ENCODE measurements at regions not wholly inside any gene's neighbourhood (a gene's known extent, or its start where the extent isn't known, plus 50 kb on each side); places are given as distances from the start of the nearest gene placed in this dataset.

DNA sequence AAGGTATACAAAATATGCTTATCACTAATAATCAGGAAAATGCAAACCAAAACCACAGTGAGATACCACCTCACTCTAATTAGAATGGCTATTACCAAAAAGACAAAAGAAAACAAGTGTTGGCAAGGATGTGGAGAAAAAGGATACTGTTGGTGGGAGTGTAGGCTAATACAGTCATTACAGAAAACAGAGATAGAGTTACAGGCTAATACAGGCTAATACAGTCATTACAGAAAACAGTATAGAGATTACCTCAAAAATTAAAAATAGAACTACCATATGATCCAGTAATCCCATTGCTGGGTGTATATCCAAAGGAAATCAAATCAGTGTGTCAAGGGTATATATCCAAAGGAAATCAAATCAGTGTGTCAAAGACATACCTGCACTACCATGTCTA lies 238.4 kb downstream of the PLPP3 start:
- DNase-seq, result no peak

DNA sequence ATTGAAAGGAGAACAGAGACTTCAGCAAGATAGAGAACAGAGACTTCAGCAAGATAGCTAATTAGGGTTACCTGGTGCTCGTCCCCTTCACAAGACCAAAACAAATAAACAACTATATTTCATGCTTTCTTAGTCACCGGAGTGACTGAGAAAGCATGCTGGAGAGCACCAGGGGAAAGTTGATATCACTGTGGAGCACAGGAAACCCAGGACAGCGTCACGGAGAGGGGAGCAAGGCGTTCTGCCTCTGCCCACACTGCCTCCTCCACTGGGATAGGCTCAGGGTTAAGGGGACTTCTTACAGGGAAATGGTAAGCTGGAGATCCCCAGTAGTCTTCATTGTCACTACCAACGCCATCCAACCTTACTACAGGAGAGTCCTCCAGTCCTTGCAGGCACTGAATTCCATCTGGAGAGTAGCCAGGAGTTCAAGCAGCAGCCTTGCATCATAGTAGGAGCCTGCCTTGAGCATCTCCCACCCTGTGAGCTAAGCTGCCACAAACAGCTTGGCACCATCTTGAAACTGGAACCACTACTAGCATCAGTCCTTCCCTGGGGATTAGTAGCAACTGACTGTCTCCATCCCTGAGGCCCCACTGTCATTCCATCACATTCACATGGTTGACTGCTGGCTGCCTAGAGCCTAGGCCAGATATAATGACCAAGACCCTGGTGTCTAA lies 239.4 kb downstream of the PLPP3 start:
- DNase-seq, result no peak

DNA sequence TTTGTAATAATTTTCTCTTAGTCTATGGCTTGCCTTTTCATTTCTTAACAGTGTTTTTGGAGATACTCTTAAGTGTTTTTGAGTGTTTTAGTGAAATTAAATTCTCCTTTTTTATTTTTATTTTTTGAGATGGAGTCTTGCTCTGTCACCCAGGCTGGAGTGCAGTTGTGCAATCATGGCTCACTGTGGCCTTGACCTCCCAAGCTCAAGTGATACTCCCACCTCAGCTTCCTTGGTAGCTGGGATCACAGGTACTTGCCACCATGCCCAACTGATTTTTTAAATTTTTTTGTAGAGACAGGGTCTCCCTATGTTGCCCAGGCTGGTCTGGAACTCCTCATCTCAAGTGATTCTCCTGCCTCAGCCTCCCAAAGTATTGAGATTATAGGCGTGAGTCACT lies 240.3 kb downstream of the PLPP3 start:
- no peak for DNase-seq

DNA sequence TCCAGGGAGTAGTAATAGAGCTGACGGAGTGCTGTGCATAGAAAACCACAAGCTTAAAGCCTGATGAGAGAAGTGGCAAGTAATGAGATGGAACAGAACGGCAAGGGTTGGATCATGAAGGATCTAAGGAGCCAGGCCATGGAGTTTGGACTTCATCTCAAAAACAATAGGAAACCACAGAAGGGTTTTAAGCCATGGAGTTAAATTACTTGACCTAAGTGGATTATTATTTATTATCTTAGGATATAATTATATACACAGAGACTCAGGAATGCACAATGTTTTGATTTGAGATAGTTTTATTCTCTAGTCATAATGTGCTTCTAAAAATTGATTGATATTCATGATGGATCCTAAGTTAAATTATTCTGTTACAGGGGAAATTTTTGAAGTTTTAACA lies 242.4 kb downstream of the PLPP3 start:
- no peak for DNase-seq

DNA sequence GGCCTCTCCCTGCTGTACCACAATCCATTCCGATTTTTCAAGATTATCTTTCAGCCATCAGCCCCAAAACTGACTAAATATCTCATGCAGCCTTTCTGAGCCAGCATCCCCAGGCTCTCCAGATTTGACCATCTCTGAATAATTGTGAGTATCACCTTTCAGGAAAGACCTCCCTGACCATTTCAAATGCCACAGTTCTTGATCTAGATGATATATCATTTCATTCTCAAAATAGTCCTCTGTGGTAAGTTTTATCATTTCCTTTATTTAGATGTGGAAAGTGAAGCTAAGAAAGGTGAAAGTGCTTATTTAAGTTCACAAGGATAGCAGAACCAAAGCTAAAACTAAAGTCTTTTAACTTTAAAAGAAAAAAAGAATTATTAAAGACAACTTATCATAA lies 244.0 kb downstream of the PLPP3 start:
- no peak for DNase-seq

DNA sequence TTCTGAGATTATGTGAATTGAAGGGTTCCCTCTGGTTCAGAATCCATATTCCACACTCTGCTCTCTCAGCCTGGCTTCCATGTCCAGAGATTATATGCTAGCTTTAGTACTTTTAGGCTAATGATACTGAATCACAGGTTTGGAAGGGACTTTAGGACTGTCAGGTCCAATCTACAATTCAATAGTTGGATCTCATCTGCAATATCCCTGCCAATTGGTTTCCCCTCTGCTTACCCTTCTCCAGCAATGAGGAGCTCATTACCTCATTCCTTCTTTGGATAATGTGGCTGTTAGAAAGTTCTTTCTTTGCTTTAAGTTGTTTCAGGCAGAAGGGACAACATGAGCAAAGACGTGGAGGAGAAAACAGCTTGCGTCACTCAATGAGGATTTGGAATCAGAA lies 245.3 kb downstream of the PLPP3 start:
- DNase-seq, result no peak

DNA sequence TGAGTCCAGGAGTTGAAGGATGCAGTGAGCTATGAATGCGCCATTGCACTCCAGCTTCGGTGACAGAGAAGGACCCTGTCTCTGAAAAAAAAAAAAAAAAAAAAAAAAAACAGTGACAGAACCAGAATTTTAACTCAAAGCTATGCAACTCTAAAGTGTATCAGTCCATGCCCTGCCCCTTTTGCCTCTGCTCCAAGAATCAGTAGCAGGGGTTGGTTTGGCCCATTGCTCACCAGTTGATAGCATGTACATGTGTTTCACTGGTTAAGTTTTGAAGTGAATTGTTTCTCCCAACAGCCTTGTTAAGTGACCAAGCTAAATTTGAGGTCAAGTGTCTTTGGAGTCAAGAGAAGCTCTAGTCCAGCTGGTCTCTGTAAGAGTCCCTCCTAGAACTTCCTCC lies 245.9 kb downstream of the PLPP3 start:
- DNase-seq, result no peak

DNA sequence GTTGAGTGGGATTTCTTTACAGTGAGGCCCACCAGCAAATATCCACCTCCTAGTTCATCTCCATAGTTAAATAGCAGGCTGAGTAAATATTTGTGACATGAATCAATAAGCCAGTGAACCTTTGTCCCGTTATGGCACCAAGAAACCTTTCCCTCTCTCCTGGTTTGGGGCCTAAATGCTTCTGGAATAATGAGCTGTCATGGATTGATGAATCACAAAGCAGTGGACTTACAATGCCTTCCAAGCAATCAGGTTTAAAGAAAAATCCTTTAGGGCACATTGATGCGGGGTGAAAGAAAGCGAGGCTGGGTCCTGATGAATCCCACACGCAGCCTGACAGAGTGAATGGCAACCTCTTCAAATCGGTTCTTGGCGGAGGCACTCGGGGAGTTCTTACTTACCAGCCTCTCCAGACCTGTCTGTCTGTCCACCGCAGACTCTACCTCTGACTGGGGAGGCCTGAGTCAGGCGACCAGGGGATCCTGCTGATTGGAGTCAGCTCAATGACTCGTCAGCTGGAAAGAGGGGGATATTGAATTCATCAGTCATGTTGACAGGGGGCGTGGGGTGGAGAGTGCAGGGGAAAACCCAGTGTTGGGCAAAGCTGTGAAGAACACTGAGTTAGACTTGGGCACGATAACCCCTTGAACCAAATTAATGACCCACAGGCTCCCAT lies 247.3 kb downstream of the PLPP3 start:
- DNase-seq, result peak; percentile 64

DNA sequence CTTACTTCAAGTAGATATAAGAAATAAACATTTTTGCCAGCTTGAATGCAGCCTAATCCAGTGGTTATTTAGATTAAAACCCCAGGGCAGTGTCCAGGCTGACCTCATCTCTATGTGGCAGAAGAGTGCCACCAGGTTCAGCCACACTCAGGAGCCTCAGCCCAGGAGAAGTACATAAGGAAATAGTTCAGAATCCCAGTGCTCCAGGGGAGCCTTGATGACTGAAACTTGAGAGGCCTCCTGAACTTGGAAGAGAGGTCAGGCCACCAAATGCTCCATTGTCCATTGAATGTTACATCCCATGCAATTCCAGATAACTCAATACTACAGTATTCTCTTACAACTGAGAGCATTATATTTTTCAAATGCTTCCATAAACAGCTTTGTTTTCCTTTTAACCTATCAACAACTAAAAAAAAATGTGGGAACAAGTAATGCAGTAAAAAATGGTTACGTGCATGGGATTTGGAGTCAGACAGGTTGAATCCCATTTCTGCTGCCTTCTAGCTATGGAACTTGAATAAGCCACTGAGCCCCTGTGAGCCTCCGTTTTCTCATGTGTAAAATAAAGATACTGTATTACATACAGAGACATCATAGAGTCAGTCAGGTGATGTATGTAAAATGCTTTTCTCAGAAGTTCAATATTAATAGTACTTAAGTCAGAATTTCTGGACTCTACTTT lies 248.0 kb downstream of the PLPP3 start:
- DNase-seq, result peak; percentile 12

DNA sequence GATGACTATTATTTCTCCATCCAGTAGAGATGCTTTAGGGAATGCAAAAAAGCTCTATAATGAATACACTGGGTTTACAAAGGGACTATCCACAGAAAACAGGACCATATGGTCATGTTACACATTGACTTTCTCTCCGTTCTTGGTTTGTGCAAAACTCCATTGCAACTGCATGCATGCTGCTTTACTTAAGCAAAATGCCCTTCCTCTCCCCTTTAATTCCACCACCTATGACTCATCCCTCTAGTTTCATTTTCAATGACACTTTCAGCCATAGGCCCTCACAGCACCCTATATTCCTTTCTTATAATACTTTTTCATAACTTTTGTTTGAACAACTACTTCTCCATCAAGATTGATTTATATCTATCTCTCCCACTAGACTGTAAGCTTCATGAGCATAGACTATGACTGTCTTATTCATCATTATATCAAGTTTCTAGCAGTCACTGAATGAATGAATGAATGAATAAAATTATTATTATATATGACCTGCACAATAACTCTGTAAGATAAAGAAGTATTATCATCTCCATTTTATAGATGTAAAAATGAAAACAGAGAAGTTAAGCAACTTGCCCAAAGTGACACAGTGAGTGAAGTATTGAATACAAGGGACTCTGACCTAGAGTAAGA lies 248.9 kb downstream of the PLPP3 start:
- no peak for DNase-seq

DNA sequence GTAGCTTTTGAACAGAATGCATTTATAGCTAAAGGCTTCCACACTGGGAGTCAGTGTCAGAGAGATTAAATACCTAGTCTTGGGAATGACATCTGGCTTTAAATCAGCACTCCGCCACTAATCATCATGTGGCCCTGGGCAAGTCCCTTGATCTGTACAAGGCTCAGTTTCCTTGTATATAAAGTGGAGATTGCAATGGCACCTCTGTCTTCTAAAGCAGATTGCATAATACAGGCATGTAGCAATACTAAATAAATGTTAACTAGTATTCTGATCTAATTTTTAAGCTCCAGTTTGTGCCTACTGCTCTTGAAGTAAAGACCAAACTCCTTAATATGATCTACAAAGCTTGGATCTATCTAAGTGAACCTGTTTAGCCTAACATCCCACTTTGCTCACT lies 249.4 kb downstream of the PLPP3 start:
- DNase-seq, result no peak

DNA sequence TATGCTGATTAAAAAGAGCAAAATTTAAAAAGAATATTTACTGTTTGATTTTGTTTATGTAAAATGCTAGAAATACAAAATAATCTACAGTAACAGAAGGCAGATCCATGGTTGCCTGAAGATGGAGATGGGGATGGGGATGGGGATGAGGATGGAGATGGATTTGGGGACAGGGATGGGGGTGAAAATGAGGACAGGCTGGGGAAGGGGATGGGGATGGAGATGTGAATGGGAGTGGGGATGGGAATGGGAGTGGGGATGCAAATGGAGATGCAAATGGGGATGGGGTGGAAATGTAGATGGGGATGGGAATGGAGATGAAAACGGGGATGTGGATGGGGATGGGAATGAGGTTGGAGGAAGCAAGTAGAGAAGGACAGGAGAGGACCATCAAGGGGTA lies 252.2 kb downstream of the PLPP3 start:
- no peak for DNase-seq

DNA sequence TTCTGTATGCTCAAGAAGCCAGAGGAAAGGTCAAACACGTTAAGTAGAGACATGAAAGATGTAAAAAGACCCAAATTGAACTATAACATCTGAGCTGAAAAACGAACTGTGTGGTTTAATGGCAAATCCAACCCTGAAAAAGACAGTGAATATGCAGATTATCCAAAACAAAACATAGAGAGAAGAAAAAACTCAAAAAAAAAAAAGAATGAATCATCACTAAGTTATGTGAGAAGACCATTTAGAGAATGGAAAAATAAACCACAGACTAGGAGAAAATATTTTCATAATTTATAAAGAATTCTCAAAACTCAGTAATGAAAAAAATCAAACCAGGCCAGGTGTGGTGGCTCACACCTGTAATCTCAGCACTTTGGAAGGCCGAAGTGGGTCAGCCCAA lies 253.3 kb downstream of the PLPP3 start:
- DNase-seq, result no peak

DNA sequence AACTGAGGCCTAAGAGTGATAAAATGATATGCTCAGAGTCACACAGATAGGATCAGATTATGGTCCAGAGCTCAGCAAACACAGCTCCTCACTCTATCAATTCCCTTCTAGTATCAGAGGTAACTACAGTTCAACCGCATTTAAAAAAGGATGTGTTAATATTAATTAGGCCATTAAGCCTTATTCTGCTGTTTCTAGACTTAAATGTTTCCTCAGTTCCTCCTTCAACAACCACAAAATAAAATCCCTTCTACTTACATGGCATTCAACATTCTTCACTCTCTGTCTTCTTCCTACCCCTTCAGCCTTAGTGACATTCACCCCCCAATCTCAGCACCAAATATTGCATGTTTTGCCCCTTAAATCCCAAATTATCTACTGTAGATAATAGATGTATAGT lies 254.9 kb downstream of the PLPP3 start:
- no peak for DNase-seq

DNA sequence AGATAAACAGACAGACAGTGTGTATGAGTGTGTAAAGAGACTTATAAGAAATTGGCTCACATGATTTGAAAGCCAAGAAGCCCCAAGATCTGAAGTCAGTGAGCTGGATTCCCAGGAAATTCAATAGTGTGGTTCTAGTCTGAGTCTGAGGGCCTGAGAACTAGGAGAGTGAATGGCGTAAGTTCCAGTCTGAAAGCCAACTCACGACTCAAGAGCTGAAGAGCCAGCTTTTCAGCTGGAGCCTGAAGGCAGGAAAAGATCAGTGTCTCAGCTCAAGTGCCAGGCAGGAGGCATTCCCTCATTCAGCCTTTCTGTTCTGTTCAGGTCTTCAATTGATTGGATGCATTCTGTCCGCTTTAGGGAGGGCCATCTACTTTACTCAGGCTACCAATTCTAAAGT lies 257.2 kb downstream of the PLPP3 start:
- no peak for DNase-seq

DNA sequence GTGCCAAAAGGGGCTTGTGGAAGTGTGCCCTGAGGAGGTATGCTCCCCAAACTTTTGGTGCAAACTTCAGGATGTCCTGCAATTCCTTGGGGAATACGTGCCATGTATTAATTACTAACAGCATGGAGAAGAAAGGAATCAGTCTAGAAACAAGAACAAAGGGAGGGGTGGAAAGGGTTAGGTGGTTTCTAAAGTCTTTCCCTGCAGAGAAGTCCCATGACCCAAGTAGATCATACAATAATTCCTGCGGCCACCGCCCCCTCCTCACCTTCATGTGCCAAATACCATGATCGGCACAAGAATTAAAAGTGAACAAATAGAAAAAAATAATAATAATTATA lies 258.2 kb downstream of the PLPP3 start:
- no peak for DNase-seq

DNA sequence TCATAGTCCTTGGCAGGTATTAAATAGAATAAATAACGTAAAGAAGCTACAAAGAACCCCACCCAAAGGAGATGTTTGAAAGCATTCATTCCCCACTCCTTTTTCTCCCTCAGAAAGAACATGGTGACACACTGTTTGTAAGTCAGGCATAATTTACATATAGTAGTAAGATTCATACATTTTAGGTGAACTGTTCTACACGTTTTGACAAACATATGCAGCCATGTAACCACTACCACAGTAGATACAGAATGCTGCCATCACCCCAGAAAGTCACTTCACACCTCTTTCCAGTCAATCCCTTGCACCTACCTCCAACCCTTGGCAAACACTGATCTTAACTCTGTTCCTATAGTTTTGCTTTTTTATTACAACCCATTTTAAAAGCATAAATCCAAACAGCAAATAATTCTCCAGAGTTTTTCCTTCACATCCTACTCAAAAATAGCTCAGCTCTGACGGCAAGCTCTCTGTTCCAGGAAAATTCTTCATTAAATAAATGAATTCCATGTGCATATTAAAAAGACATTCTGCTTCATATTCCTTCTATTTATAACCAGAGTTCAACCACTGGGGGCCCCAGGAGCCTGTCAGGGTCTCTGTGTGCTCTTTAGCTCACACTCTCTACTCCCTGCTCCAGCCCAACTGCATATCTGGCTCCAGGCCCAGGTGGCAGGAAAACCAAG lies 258.8 kb downstream of the PLPP3 start:
- DNase-seq, result no peak

DNA sequence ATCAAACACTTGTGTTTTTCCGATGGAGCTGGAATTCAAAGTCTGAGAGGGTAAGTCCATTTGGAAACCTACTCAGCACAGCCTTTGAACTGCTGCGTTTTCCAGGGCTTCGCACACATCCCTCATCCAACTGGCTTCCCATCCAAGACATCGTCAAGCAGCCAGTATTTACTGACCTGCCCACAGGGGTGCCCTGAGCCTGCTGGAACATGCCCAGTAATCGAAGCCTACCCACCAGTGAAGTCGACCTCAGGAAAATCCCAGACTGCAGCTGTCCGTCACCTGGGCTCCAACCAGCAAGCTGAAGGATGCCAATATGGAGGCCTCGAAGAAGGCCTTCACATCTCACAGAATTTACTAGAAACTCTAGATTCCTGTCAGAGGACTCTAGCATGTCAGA lies 261.6 kb downstream of the PLPP3 start:
- DNase-seq, result no peak

DNA sequence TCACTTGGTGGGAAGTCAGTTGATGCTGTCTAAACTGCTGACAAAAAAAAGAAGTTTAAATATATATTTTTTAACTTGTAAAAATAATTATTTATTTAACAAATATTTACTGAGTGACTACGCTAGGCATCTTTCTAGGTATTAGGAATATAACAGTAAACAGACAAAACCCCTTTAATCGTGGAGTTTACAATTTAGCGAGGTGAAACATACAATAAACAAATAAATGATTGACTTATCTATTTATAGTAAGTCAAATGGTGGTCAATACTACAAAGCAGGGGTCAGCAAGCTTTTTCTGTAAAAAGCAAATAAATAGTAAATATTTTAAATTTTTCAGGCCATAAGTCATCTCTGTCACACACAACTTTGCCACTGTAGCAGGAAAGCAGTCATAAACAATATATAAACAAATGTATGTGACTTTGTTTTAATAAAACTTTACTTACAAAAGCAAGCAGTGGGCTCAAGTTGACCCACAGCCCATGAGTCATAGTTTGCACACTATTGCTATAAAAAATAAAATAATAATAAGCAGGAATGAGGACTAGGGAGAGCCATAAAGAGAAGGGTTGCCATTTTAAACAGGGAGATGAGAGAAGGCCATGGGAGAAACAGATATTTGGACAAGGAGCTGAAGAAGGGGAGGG lies 263.9 kb downstream of the PLPP3 start:
- DNase-seq, result no peak

DNA sequence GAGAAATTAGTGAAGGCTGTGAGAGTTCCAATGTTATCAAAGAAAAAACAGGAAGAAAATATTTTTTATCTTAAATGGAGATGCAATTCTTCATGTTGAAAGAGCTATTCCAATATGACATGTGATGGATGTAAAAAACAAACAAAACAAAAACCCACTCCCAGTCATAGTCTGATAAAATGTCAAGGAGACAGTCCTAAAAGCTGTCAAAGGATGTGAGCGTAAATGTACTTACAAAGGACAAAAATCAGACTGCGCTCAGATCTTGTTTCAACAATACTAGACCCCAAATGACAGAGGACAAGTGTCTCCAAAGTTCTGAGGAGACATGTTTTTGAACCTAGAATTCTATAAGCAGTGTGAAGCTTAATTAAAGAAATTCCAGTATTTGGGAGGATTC lies 265.8 kb downstream of the PLPP3 start:
- DNase-seq, result no peak

DNA sequence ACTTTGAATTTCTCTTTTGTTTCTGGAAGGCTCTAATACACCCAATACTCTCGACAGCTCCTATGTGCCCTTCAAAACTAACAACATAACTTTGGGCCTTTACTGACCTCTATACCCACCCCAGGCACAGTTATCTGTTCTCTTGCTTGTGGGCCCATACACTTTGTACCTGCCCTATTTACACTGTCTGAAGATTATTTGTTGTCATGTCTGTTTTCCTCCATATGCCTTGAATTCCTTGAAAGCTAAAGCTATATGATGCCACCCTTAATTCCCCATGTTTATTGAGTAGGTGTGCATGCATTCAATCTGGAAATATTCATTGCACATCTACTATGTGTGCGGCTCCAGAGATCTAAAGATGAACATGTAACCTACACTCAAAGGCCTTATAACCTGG lies 267.6 kb downstream of the PLPP3 start:
- no peak for DNase-seq

DNA sequence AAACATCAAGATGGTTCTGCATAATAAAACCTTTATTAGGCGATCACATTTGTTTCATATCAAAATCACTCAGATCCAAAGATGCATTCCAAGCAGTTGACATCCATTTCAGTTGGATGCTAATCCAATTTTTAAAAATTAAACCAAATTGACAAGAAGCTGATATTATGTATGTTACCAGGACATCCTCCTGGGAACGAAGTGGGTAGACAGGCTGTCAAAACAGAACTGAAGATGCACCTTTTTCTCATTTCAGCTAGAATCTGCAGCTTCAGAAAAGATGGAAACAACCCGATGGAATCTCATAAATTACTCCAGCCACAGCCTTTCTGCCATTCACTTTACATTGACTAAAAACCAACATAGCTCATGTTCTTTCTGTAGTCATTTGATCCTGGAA lies 268.4 kb downstream of the PLPP3 start:
- no peak for DNase-seq

DNA sequence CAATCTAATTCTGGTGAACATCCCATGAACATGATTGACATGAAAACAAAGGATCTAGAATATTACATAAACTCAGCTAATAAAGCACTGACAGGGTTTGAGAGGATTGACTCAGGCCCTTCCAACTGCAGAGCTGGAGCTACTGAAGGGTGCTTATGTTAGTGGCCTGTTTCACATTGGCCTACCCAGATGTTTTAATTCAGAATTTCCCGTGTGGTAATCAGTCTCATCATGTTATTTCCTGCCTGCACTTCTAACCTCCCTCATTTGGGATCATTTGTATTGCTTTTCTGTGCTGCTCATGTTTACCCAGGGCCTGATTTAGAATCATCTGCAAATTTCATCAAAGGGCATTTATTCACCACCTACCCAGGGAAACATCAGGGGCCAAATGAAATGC lies 270.3 kb downstream of the PLPP3 start:
- no peak for DNase-seq

All from retina (tissue), 1 donor.